HPDE6-E6E7 (cell line): ENCODE measurements at regions not wholly inside any gene's neighbourhood (a gene's known extent, or its start where the extent isn't known, plus 50 kb on each side); places are given as distances from the start of the nearest gene placed in this dataset.
"Not testable (repeated sequence)": the region's sequence is repeated elsewhere in the genome, so short reads cannot be mapped to it uniquely, and the experiment has no call there.

Experiments
- DNase-seq: peaks from one replicate; pipeline ENCODE4 v3.0.0; 2011; ENCODE audit warnings: missing footprints; ENCODE audit errors: extremely low spot score

- DNase-seq, result not testable (repeated sequence)
Observed at GRCh38 chr1:144026022-144026421, 54.2 kb upstream of the FAM72C start.

- not testable (repeated sequence) for DNase-seq
Observed at GRCh38 chr1:144021690-144022384, 50.1 kb upstream of the FAM72C start.
